ENCODE measurements at regions not wholly inside any gene's neighbourhood (a gene's known extent, or its start where the extent isn't known, plus 50 kb on each side); places are given as distances from the start of the nearest gene placed in this dataset.
"Not testable (repeated sequence)": the region's sequence is repeated elsewhere in the genome, so short reads cannot be mapped to it uniquely, and the experiment has no call there.

- DNase-seq = no peak
Measured at GRCh38 chr7:24436131-24436920, 136.9 kb upstream of the PALS2 start.

DNA sequence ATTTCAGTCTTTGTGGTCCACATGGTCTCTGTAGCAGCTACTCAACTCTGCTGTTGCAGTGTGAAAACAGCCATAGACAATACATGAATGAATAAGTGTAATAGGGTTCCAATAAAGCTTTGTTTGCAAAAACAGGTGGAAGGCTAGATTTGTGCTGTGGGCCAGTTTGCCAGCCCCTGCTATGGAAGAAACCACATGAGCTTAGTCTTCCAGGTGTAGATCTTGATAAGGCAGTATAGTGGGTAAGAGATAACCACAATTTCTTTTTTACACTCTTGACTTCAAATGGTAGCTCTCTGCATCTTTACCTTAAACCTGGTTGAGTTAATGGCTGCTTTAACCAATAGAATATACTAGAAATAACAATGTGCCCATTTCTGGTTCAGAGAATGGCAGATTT, 135.0 kb upstream of the PALS2 start:
- no peak for DNase-seq

GRCh38 chr7:24439104-24439503, 134.1 kb upstream of the PALS2 start:
- DNase-seq = not testable (repeated sequence)

DNA sequence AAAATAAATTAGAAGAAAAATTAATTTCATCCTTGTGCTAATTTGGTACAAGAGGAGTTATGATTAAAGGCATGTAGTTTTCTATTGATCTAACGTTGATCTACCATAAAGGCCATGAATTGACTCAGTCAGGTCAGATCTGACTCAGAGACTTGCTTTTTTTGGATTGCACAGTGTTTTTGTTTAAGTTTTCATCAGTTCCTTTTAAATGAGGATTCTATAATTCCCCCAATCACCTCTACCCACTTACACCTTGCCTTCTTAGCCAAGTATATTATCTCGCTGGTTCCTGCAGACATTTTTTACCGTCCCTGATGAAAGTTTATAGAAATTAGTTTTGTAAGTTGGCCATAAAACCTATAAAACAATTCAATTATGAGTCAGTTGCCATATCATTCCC, 132.4 kb upstream of the PALS2 start:
- DNase-seq = no peak

- DNase-seq = no peak
Measured at GRCh38 chr7:24441314-24442027, 131.8 kb upstream of the PALS2 start.

DNA sequence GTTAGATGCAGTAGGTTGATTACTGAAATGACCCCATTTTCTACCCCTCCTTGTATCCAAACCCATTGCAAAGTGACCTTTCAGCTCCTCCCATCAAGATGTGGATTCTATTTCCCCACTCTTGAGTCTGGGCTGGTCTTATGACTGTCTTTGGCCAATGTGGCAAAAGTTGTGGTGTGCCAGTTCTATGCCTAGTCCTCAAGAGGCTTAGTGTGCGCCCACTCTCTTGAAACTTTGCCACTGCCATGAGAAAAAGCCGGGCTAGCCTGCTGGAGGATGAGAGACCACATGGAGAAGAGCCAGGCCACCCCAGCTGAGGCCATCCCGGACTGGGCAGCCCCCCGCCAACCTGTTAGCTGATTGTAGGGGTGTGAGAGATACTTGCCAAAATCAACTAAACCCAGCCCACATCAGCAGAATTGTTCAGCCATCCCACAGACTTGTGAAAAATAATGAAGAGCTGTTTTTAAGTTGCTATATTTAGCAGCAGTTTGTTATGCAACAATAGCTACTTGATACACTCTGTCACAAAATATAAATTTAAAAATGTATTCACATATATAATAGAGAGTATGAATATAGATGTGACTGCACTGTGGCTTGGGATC, 131.0 kb upstream of the PALS2 start:
- no peak for DNase-seq

DNA sequence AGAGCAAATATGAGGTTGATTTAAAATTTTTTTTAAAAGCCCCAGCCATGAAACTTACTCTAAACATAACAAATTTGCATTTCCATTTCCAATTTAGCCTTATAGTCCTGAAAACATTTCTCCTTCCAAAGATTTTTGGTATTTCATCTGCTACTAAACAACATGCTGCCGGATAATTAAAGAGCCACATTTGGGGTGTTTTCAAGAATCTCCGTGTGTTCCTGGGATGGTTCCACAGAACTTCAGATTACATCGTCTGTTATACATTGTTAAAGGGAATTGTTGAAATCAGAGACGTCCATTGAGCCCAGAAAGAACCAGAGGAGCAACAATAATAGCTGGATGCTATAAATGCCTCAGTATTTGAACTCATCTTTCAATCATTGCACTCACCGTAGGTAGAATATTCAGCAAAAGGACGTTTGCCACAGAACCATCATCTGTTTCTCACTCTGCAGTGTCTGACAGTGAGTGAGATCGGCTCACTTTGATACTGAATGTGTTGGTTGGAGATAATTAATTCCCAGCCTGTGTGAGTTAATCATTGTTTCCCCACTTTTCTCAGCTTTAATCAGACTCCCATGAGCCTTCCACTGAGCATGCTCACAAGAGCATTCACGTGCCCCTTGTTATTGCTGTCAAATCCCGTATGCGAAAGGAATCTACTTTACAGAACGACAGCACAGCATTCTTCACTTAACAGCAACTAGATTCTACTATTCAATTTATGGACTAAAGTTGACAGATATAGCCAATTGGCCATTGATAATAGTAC, 128.4 kb upstream of the PALS2 start:
- DNase-seq = no peak

- no peak for DNase-seq
Measured at GRCh38 chr7:24448038-24448437, 125.2 kb upstream of the PALS2 start.

DNA sequence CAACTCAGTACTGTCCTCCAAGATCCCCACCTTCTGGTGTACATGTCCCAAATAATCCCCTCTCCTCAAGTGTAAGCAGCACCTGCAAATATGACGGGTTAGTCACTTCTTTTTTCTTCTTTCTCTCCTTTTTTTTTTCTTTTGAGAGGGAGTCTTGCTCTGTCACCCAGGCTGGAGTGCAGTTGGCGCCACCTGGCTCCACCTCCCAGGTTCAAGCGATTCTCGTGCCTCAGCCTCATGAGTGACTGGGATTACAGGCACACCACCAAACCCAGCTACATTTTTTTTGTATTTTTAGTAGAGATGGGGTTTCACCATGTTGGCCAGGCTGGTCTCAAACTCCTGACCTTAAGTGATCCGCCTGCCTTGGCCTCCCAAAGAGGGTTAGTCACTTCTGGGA, 123.8 kb upstream of the PALS2 start:
- DNase-seq = not testable (repeated sequence)

DNA sequence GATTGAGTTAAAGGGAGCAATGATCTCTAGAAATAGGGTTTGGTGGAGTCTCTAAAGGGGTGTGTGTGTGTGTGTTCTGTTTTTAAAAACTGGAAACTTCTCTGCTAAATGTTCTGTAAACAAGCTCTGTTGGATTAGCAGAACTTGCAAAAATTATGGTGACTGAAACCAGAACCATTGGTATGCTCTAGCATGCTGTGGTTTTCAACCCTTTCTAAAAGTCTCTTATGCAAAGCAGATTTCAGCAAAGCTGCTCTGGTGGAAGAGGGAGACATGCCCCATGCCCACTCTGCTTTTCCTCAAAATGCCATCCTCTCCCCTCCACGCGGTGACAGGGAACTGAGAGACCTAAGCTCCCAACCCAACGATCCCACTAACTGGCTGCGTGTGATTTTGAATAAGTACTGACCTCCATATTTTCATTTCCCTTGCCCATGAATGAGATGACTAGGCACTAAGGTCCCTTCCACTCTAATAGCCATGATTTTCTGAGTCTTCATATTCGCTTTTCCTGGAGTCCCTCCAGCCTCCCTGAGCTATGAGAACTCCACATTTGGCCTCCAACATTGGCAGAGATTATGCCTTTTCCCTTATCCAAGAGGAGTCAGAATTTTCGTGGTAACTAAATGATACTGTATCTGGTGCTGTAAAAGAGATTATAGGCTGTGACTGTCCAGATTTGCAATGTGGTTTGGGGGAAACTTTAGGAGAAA, 117.3 kb upstream of the PALS2 start:
- DNase-seq = no peak

- DNase-seq = no peak
Measured at GRCh38 chr7:24456526-24457218, 116.6 kb upstream of the PALS2 start.

GRCh38 chr7:24457219-24457558, 116.1 kb upstream of the PALS2 start:
- no peak for DNase-seq

- no peak for DNase-seq
Measured at GRCh38 chr7:24462117-24462516, 111.1 kb upstream of the PALS2 start.

- no peak for DNase-seq
Measured at GRCh38 chr7:24462984-24463383, 110.3 kb upstream of the PALS2 start.

GRCh38 chr7:24463474-24463873, 109.8 kb upstream of the PALS2 start:
- DNase-seq = no peak

DNA sequence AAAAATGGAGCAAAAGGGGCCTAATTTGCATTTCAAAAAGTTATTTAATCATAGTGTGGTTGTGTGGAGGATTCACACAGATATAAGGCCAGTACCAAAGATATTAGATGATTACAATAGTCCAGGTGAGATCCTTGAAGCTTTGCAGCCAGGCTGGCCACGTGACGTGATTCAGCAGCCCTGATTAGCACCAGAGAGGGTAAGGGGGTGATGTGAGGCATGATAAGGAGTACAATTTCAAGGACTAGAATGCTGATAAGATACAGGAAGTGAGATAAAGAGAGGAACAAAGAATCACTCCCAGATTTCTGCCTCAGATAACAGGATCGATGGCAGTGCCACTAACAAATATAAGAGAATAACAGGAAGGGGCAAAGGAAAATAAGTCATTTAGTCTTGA, 108.4 kb upstream of the PALS2 start:
- no peak for DNase-seq

- no peak for DNase-seq
Measured at GRCh38 chr7:24466168-24466768, 107.0 kb upstream of the PALS2 start.

DNA sequence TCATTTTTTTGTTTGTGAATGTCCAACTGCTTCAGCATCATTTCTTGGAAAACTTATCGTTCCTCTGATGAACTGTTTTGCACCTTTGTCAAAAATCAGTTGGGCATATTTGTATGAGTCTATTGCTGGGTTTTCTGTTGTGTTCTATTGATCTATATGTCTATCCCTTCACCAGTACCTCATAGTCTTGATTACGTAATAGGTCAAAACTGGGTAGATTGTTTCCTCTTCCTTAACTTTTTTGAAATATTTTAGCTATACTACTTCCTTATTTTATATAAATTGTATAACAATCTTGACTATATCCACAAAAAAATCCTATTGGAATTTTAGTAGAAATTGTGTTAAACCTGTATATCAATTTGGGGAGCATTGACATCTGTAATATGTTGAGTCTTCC, 104.1 kb upstream of the PALS2 start:
- no peak for DNase-seq

GRCh38 chr7:24472093-24472492, 101.2 kb upstream of the PALS2 start:
- DNase-seq = no peak

DNA sequence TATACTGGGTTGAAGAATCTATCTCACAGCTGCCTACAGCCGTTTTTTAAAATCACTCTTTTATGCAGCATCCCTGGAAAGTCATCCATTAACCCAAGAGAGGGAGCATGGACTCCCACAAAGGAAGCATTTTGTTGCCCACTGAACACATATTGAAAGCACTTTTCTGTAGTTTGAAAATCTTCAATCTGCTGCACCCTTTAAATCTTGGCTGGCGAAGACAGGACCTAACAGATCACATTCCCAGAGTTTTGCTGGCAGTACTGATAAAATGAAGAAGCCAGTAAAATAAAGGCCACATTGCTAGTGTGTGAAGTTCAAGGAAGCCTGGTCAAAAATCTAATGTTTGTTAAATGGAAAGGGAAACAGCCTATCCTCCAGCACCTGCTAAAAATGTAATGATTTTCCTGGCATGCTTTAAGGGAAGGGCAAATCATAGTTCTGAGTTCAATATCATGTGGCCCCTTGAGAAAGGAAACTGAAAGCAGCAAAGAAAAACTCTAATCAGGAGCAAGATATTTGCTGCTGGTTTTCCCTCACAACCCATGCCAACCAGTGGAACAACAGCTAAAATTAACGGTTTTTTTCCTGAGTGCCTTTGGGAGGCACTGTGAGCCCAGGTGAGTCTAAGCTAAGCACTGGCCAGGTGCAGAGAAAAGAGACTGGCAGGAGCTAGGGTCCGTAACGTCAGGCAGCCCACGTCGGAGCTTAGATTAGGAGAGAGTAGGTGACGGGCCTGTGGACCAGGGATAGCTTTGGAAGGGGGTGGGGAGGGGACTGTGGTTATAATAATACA, 97.9 kb upstream of the PALS2 start:
- no peak for DNase-seq

DNA sequence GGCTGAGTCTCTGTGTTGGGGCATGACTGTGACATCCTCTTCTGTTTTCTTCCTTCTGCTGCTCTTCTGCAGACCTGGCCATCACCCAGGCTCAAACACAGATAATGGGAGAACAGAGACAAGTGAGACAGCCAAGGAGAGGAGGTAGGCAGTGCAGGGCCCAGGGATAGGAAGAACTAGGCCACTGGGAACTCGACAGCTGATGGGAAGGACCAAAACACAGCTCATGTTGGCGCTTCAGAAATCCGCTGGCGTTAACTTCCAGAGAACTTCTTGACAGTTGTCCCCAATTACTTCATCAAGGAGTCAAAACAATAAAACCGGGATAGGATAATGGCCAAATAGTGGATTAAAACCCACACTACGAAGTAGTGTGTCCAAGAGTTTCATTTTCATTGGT, 97.0 kb upstream of the PALS2 start:
- no peak for DNase-seq

Measured in NCI-H187 (cell line).